Activated CD8-positive, alpha-beta memory T cell treated with anti-CD3 and anti-CD28 coated beads, Interleukin-2, amount 50 U/mL, for 48 hours (primary cell): ENCODE measurements at regions not wholly inside any gene's neighbourhood (a gene's known extent, or its start where the extent isn't known, plus 50 kb on each side); places are given as distances from the start of the nearest gene placed in this dataset.

Source experiments
- DNase-seq: peaks from one replicate; pipeline ENCODE4 v3.0.0-alpha.2; 2020

- no peak for DNase-seq
Observed at GRCh38 chr2:220181165-220181564, 553.7 kb downstream of the SLC4A3 start.

- no peak for DNase-seq
Observed at GRCh38 chr2:220182790-220183189, 555.4 kb downstream of the SLC4A3 start.

GRCh38 chr2:220185766-220186305, 558.4 kb downstream of the SLC4A3 start:
- no peak for DNase-seq

- no peak for DNase-seq
Observed at GRCh38 chr2:220188031-220188430, 560.6 kb downstream of the SLC4A3 start.

- no peak for DNase-seq
Observed at GRCh38 chr2:220191031-220191430, 563.6 kb downstream of the SLC4A3 start.

GRCh38 chr2:220191737-220192136, 564.3 kb downstream of the SLC4A3 start:
- DNase-seq: no peak

GRCh38 chr2:220192994-220193753, 565.7 kb downstream of the SLC4A3 start:
- no peak for DNase-seq

GRCh38 chr2:220194630-220195584, 567.5 kb downstream of the SLC4A3 start:
- DNase-seq: no peak

- no peak for DNase-seq
Observed at GRCh38 chr2:220198896-220199295, 571.5 kb downstream of the SLC4A3 start.

- no peak for DNase-seq
Observed at GRCh38 chr2:220202066-220202465, 574.6 kb downstream of the SLC4A3 start.

- DNase-seq: no peak
Observed at GRCh38 chr2:220209093-220209492, 581.7 kb downstream of the SLC4A3 start.

- DNase-seq: no peak
Observed at GRCh38 chr2:220209751-220210150, 582.3 kb downstream of the SLC4A3 start.

GRCh38 chr2:220212296-220213080, 585.1 kb downstream of the SLC4A3 start:
- no peak for DNase-seq

- no peak for DNase-seq
Observed at GRCh38 chr2:220215785-220216184, 588.4 kb downstream of the SLC4A3 start.

- DNase-seq: no peak
Observed at GRCh38 chr2:220219371-220219770, 591.9 kb downstream of the SLC4A3 start.

GRCh38 chr2:220220009-220220408, 592.6 kb downstream of the SLC4A3 start:
- no peak for DNase-seq

GRCh38 chr2:220221992-220222391, 594.6 kb downstream of the SLC4A3 start:
- DNase-seq: no peak

GRCh38 chr2:220224691-220225543, 597.5 kb downstream of the SLC4A3 start:
- DNase-seq: no peak

GRCh38 chr2:220226076-220226475, 598.6 kb downstream of the SLC4A3 start:
- no peak for DNase-seq

GRCh38 chr2:220226546-220226945, 599.1 kb downstream of the SLC4A3 start:
- no peak for DNase-seq

- no peak for DNase-seq
Observed at GRCh38 chr2:220227266-220227920, 600.0 kb downstream of the SLC4A3 start.
